OCI-LY3 (cell line): ENCODE measurements at regions not wholly inside any gene's neighbourhood (a gene's known extent, or its start where the extent isn't known, plus 50 kb on each side); places are given as distances from the start of the nearest gene placed in this dataset.

Experiments
- H2AFZ ChIP-seq: fragments of 200-600, 300-600 bp; shearing (Covaris generic); 2 replicates; pipeline ENCODE4 v1.6.0; 2014; ENCODE audit warnings: antibody characterized with exemption, low read depth, low read length
- H3K27ac ChIP-seq: fragments of 200-600, 300-600 bp; sonication (generic); 2 replicates; pipeline ENCODE4 v1.5.1; 2014; ENCODE audit warnings: mild to moderate bottlenecking, low read length, moderate library complexity, mixed read lengths
- H3K27me3 ChIP-seq: fragments of 200-600, 300-600 bp; sonication (generic); 2 replicates; pipeline ENCODE4 v1.6.1; 2014; ENCODE audit warnings: low read depth, low read length, mixed read lengths
- H3K36me3 ChIP-seq: fragments of 200-600, 300-600 bp; sonication (generic); replicated peaks from 2 replicates; pipeline ENCODE3; 2014; ENCODE audit warnings: low read depth, low read length, mixed read lengths
- H3K4me1 ChIP-seq: fragments of 300-600, 200-600 bp; sonication (generic); 2 replicates; pipeline ENCODE4 v1.6.1; 2014; ENCODE audit warnings: low read length, mixed read lengths
- H3K4me2 ChIP-seq: fragments of 200-600, 300-600 bp; sonication (generic); 2 replicates; pipeline ENCODE4 v1.6.1; 2014; ENCODE audit warnings: low read length, mixed read lengths
- H3K4me3 ChIP-seq: fragments of 300-600, 200-600 bp; sonication (generic); 2 replicates; pipeline ENCODE4 v1.5.1; 2014; ENCODE audit warnings: antibody characterized with exemption, mild to moderate bottlenecking, low read length, moderate library complexity
- H3K79me2 ChIP-seq: fragments of 300-600, 200-600 bp; shearing (Covaris generic); 2 replicates; pipeline ENCODE4 v1.6.1; 2014; ENCODE audit warnings: mild to moderate bottlenecking, low read length, mixed read lengths
- H3K9ac ChIP-seq: fragments of 300-600, 200-600 bp; shearing (Covaris generic); 2 replicates; pipeline ENCODE4 v1.6.0; 2014; ENCODE audit warnings: mild to moderate bottlenecking, low read length, moderate library complexity
- H3K9me3 ChIP-seq: fragments of 200-600, 300-600 bp; shearing (Covaris generic); 2 replicates; pipeline ENCODE4 v1.6.1; 2014; ENCODE audit warnings: low read length, mixed read lengths; ENCODE audit not compliant: insufficient read depth
- H4K20me1 ChIP-seq: fragments of 200-600, 300-600 bp; sonication (generic); 2 replicates; pipeline ENCODE4 v1.6.1; 2016; ENCODE audit warnings: low read length, mixed read lengths; ENCODE audit not compliant: insufficient read depth
- EZH2phosphoT487 ChIP-seq: fragments of 200-600 bp; shearing (Covaris generic); IDR thresholded peaks from 2 replicates; pipeline ENCODE4 v1.6.1; 2018; ENCODE audit warnings: antibody characterized with exemption, mixed run types, low read depth
- TF ChIP-seq, protein P1 (sequence below): fragments of 200-600, 300-600 bp; sonication (generic); IDR thresholded peaks from 2 replicates; pipeline ENCODE4 v1.5.1; 2014; ENCODE audit warnings: antibody characterized with exemption, low read length, low read depth

DNA sequence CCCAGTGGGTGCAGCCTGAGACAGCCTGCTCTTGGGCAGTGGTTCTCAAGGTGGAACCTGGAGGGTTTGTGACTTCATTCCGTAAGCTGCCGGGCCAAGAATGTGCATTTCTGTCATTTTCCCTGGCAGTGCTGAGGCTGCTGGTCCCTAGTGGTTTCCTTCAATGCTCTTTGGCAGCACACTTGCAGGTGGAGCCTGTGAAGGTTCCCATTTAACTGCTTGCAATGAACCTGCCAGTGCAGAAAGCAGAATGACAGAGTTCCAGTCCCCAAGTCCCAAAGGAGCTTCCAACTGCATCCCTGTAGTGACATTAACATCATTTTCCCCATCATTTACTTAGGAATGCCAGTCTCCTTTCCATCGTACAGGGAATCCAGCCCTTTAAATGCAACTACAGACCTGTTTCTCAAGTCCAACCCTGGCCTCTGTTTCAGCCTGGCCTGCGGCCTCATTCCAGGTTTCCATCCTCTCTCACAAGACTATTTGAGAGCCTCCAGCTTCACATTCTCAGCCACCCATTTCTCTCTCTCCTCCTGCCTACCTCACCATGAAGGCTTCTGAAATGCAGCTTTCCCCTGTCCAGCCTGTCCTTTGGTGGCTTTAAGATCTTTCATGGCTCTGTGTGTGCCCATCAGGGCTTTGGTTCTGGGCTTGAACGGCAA lies 149.7 kb upstream of the GGTLC1 start:
- no peak overlapping the region for H3K4me3 ChIP-seq
- no peaks in the 10 kb centered on the region for H4K20me1 ChIP-seq
- H3K36me3 ChIP-seq = no peaks in the 10 kb centered on the region
- H3K9ac ChIP-seq = no peak overlapping the region
- no peaks in the 10 kb centered on the region for H3K79me2 ChIP-seq
- H3K4me2 ChIP-seq = no peak overlapping the region
- H3K9me3 ChIP-seq = peaks cover 7% of the 10 kb centered on the region; the same call in 1 of the 2 replicates
- no peak overlapping the region for H3K27ac ChIP-seq
- 0 out of 2 replicates have a peak, but pooled peaks cover 1% of the 10 kb centered on the region for H3K27me3 ChIP-seq
- H2AFZ ChIP-seq = no peak overlapping the region
- no peaks in the 10 kb centered on the region for H3K4me1 ChIP-seq
- TF ChIP-seq, protein P1, sequence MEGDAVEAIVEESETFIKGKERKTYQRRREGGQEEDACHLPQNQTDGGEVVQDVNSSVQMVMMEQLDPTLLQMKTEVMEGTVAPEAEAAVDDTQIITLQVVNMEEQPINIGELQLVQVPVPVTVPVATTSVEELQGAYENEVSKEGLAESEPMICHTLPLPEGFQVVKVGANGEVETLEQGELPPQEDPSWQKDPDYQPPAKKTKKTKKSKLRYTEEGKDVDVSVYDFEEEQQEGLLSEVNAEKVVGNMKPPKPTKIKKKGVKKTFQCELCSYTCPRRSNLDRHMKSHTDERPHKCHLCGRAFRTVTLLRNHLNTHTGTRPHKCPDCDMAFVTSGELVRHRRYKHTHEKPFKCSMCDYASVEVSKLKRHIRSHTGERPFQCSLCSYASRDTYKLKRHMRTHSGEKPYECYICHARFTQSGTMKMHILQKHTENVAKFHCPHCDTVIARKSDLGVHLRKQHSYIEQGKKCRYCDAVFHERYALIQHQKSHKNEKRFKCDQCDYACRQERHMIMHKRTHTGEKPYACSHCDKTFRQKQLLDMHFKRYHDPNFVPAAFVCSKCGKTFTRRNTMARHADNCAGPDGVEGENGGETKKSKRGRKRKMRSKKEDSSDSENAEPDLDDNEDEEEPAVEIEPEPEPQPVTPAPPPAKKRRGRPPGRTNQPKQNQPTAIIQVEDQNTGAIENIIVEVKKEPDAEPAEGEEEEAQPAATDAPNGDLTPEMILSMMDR = no peak
- TF ChIP-seq EZH2phosphoT487 = no peak

DNA sequence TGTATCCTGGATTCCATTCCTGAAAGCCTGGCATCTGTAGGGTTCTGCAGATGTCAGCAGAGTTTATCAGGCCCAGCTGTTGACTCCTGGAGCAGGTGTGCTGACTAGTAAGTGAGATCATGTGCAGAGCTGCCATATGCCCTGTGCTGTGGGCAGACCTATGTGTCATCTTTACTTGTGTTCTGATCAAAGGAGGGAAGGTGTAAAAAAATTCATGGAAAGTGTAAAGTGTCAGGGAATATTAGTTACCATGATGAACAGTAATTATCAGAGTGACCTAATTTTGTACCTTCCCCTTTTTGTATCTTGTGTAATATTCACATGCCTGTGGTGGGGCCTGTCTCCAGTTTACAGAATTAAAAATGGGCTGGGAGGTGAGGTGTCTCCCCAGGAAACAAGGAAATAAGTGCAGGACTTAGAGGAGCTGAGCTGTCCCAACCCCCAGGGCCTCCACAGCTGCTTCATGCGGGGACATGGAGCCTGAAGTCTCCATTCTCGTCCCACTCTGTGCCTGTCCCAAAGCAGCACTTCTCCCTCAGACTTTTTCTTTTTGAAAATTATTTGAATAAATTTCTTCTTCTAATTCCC lies 148.2 kb upstream of the GGTLC1 start:
- Histone ChIP-seq H3K4me1 (no peaks in the 10 kb centered on the region), H2AFZ (no peak overlapping the region), H3K9ac (no peak overlapping the region), H3K36me3 (no peaks in the 10 kb centered on the region), H4K20me1 (no peaks in the 10 kb centered on the region), H3K9me3 (peaks cover 7% of the 10 kb centered on the region; the same call in 1 of the 2 replicates), H3K4me3 (no peak overlapping the region), H3K4me2 (no peak overlapping the region), H3K79me2 (no peaks in the 10 kb centered on the region), H3K27me3 (no peaks in the 10 kb centered on the region), H3K27ac (no peak overlapping the region)
- no peak for TF ChIP-seq EZH2phosphoT487
- TF ChIP-seq, protein P1 = no peak

DNA sequence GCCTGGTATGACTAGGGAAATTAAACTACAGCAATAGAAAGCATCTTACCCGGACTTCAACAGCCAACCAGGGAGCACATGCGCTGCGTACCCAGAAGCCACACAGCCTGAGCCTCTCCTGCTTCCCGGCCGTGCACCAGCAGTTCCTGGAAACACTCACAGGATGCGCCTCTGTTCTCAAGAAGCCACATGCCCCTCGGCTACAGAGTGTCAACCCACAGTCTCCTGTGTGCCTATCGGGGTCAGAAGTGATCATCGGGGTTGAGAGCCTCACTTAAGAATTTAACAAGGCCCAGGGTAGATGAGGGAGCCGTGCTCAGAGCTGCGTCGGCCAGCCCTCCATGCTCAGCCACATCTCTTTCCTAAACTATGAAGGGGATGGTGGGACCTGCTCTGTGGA lies 147.2 kb upstream of the GGTLC1 start:
- Histone ChIP-seq H3K4me3 (no peak overlapping the region), H3K9me3 (no peaks in the 10 kb centered on the region), H3K27ac (no peak overlapping the region), H4K20me1 (no peaks in the 10 kb centered on the region), H3K79me2 (no peaks in the 10 kb centered on the region), H3K4me1 (no peaks in the 10 kb centered on the region), H2AFZ (no peak overlapping the region), H3K4me2 (no peak overlapping the region), H3K9ac (no peak overlapping the region), H3K36me3 (no peaks in the 10 kb centered on the region), H3K27me3 (no peaks in the 10 kb centered on the region)
- no peak for TF ChIP-seq EZH2phosphoT487
- TF ChIP-seq, protein P1 = no peak

DNA sequence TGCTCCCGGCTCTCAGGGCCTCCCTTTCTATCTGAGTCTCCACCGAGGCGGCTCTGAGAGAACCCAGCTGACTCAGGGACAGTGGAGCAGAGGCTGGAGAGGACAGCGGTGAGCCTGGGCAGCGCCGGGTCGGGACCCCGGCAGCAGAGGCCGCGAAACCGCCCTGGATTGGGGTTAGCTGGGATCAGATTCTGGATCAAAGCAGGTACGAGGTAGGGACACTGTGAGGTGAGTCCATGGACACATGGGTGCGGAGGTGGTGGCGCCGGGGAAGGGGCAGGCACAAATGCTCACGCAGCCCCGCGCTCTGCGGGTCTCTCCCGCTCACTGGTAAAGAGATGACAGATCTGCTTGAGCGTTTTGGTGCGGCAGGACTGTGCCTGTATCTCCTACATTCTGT lies 146.4 kb upstream of the GGTLC1 start:
- no peak overlapping the region for H3K4me2 ChIP-seq
- no peaks in the 10 kb centered on the region for H3K79me2 ChIP-seq
- no peak overlapping the region for H3K4me3 ChIP-seq
- H3K9ac ChIP-seq = no peak overlapping the region
- no peaks in the 10 kb centered on the region for H3K9me3 ChIP-seq
- H3K36me3 ChIP-seq = no peaks in the 10 kb centered on the region
- no peak overlapping the region for H2AFZ ChIP-seq
- H4K20me1 ChIP-seq = no peaks in the 10 kb centered on the region
- peaks cover 5% of the 10 kb centered on the region; the same call in 1 of the 2 replicates for H3K27me3 ChIP-seq
- H3K27ac ChIP-seq = no peak overlapping the region
- TF ChIP-seq, protein P1 = no peak
- no peak for TF ChIP-seq EZH2phosphoT487
- no peaks in the 10 kb centered on the region for H3K4me1 ChIP-seq
